HepG2 (cell line): ENCODE measurements at regions not wholly inside any gene's neighbourhood (a gene's known extent, or its start where the extent isn't known, plus 50 kb on each side); places are given as distances from the start of the nearest gene placed in this dataset.

Source experiments
- ATAC-seq: fragments of 200-7000 bp; cut with Tn5 transposase; 3 replicates; pipeline ENCODE4 v1.9.1; 2020; ENCODE audit warnings: mild to moderate bottlenecking, moderate library complexity
- BruUV-seq: library from RNA; stranded (reverse); fragments of 400-500 nt; replicated peaks from 2 replicates; lab custom pipeline; 2021; lab: Mats Ljungman, UMichigan
- CTCF ChIA-PET: fragments of 300-600 bp; formaldehyde crosslinking; extraction: SDS; loops from one replicate; lab custom pipeline; 2021; ENCODE audit warnings: low total read pairs, inconsistent platforms, low intra/inter-chr PET ratio; lab: Yijun Ruan, JAX
- POLR2A ChIA-PET: fragments of 350-600 bp; sonication (Branson Sonifier 250); formaldehyde crosslinking; loops from one replicate; lab custom pipeline; 2020; ENCODE audit warnings: antibody characterized with exemption, inconsistent platforms; lab: Yijun Ruan, JAX
- DNase-seq: peaks from one replicate; pipeline ENCODE4 v3.0.0-alpha.2; 2015; ENCODE audit warnings: low spot score
- FAIRE-seq: peaks from 3 replicates; lab custom pipeline; 2011; peaks lifted over from hg19 to GRCh38; lab: Jason Lieb, UNC
- H2AFZ ChIP-seq: one replicate; pipeline ENCODE4 v1.6.1; 2011; ENCODE audit warnings: low read length, inconsistent platforms
- H3K27ac ChIP-seq: fragments of 300-600 bp; 3 replicates; pipeline ENCODE4 v1.8.0; 2011; ENCODE audit warnings: mixed run types, mild to moderate bottlenecking, mixed read lengths, low read length, inconsistent platforms; ENCODE audit not compliant: insufficient read depth; ENCODE audit errors: extremely low read length
- H3K27me3 ChIP-seq, 2 experiments: fragments of 200-600 bp in 1 of 2; 2 replicates in 1 of 2; 3 replicates in 1 of 2; pipeline versions ENCODE4 v1.6.0 to v1.8.0; 2011; ENCODE audit warnings: low read length in 2 of 2, mild to moderate bottlenecking in 2 of 2, moderate library complexity in 2 of 2, inconsistent platforms in 1 of 2; ENCODE audit not compliant: insufficient read depth in 2 of 2, control insufficient read depth in 1 of 2
- H3K36me3 ChIP-seq, 2 experiments: fragments of 200-600 bp in 1 of 2; replicated peaks in 1 of 2; 2 replicates in 1 of 2; 3 replicates in 1 of 2; pipeline versions ENCODE4 v1.5.1 to v1.8.0; 2011; ENCODE audit warnings: low read length in 2 of 2, inconsistent platforms in 1 of 2; ENCODE audit not compliant: insufficient read depth in 2 of 2, control insufficient read depth in 1 of 2
- H3K4me1 ChIP-seq: 2 replicates; pipeline ENCODE4 v1.5.1; 2012; ENCODE audit warnings: low read length, inconsistent platforms; ENCODE audit not compliant: insufficient read depth
- H3K4me2 ChIP-seq: 2 replicates; pipeline ENCODE4 v1.6.0; 2011; ENCODE audit warnings: low read depth, low read length, inconsistent platforms
- H3K4me3 ChIP-seq, 3 experiments: fragments of 200-600 bp in 1 of 3; sonication (generic), shearing (Covaris generic) in 1 of 3; replicated peaks in 1 of 3; 2 replicates each; pipeline ENCODE4 v1.5.1; 2011 to 2016; ENCODE audit warnings: low read length in 3 of 3, inconsistent platforms in 2 of 3, low read depth in 2 of 3, mild to moderate bottlenecking in 2 of 3, control low read depth in 1 of 3, mixed read lengths in 1 of 3; ENCODE audit not compliant: insufficient read depth in 1 of 3
- H3K79me2 ChIP-seq: one replicate; pipeline ENCODE4 v1.6.1; 2011; ENCODE audit warnings: low read length, inconsistent platforms; ENCODE audit not compliant: insufficient read depth
- H3K9ac ChIP-seq: 2 replicates; pipeline ENCODE4 v1.6.0; 2011; ENCODE audit warnings: mild to moderate bottlenecking, low read depth, low read length, inconsistent platforms; ENCODE audit not compliant: insufficient read depth
- H3K9me3 ChIP-seq: 2 replicates; pipeline ENCODE4 v1.5.1; 2012; ENCODE audit warnings: mild to moderate bottlenecking, low read length
- H4K20me1 ChIP-seq: 2 replicates; pipeline ENCODE4 v1.6.0; 2011; ENCODE audit warnings: inconsistent platforms, mild to moderate bottlenecking, low read length, moderate library complexity; ENCODE audit not compliant: insufficient read depth
- ARID3A ChIP-seq: IDR thresholded peaks from 2 replicates; pipeline ENCODE4 v1.6.1; 2012; ENCODE audit warnings: low read depth, low read length, improper control_type of control experiment
- PHB2 ChIP-seq: fragments of 450-650 bp; IDR thresholded peaks from 2 replicates; pipeline ENCODE4 v1.6.1; 2018; ENCODE audit not compliant: partially characterized antibody
- SP140L ChIP-seq: sonication (generic); formaldehyde crosslinking; IDR thresholded peaks from 2 replicates; pipeline ENCODE4 v1.4.0; 2020; ENCODE audit warnings: missing genetic modification reagents, borderline replicate concordance
- ZBTB49 ChIP-seq: sonication (generic); formaldehyde crosslinking; IDR thresholded peaks from 2 replicates; pipeline ENCODE4 v1.4.0; 2020; ENCODE audit warnings: missing genetic modification reagents, borderline replicate concordance
- ZNF12 ChIP-seq: sonication (generic); formaldehyde crosslinking; IDR thresholded peaks from 2 replicates; pipeline ENCODE4 v1.5.0; 2020; ENCODE audit warnings: missing genetic modification reagents
- WGBS: methylation state at CpG from one replicate; pipeline ENCODE4 v1.1.6; 2017; ENCODE audit warnings: low lambda C conversion rate; 5-methylcytosine and 5-hydroxymethylcytosine counted together
- in situ Hi-C: cut with HindIII; loops from 2 replicates; pipeline ENCODE4 v1.10.0; 2017; ENCODE audit warnings: low pct_unique_long_range_greater_than_20kb; ENCODE audit not compliant: extremely low pct_ligation_motif_present
- intact Hi-C: fragments of 100-400 bp; cut with micrococcal nuclease; formaldehyde crosslinking; loops from one replicate; pipeline ENCODE4 v1.10.0; 2022; ENCODE audit not compliant: unreplicated experiment

- no TSS peak for BruUV-seq
- no peak overlapping the region for H3K9ac ChIP-seq
- ATAC-seq (no peak), FAIRE-seq (no peak), DNase-seq (no peak)
- no peak overlapping the region for H3K4me3 ChIP-seq
- intact Hi-C loops (no loop called here), in situ Hi-C loops (no loop called here)
- H3K36me3 ChIP-seq, result no peaks in the 10 kb centered on the region
- no peaks in the 10 kb centered on the region for H3K9me3 ChIP-seq
- no peak overlapping the region for H3K4me2 ChIP-seq
- POLR2A ChIA-PET, result no interaction called here
- no peaks in the 10 kb centered on the region for H3K4me1 ChIP-seq
- no peak for TF ChIP-seq ZBTB49 (CRISPR knock-in tag)
- no peak for TF ChIP-seq ZNF12 (CRISPR knock-in tag)
- TF ChIP-seq SP140L (CRISPR knock-in tag), result no peak
- no peak for TF ChIP-seq ARID3A
- TF ChIP-seq PHB2, result no peak
- WGBS, result 5% methylated on average over 3 of the region's 3 CpGs
- H2AFZ ChIP-seq, result no peak overlapping the region
- H4K20me1 ChIP-seq, result no peaks in the 10 kb centered on the region
- no peak overlapping the region for H3K27ac ChIP-seq
- no peaks in the 10 kb centered on the region for H3K27me3 ChIP-seq
- H3K79me2 ChIP-seq, result no peaks in the 10 kb centered on the region
- CTCF ChIA-PET, result no interaction called here
Observed at GRCh38 chr7:85573346-85573745, 386.5 kb upstream of the SEMA3D start.
